HEK293 (cell line): ENCODE measurements at regions not wholly inside any gene's neighbourhood (a gene's known extent, or its start where the extent isn't known, plus 50 kb on each side); places are given as distances from the start of the nearest gene placed in this dataset.

Source experiments
- CTCF ChIA-PET: fragments of 350-600 bp; formaldehyde crosslinking; extraction: SDS; loops from one replicate; lab custom pipeline; 2021; ENCODE audit warnings: antibody characterized with exemption; lab: Yijun Ruan, JAX
- POLR2A ChIA-PET: fragments of 300-600 bp; formaldehyde crosslinking; extraction: SDS; loops from one replicate; lab custom pipeline; 2020; ENCODE audit warnings: antibody characterized with exemption, inconsistent platforms; lab: Yijun Ruan, JAX
- H3K27ac ChIP-seq: fragments of 200-500 bp; sonication (Bioruptor generic); 2 replicates; pipeline ENCODE4 v1.5.1; 2014; ENCODE audit warnings: low read depth, low read length, control low read depth, inconsistent platforms; ENCODE audit errors: extremely low read depth
- H3K36me3 ChIP-seq, 2 experiments: fragments of 200-500 bp in 1 of 2; sonication (Bioruptor generic) in 1 of 2; 1 replicate in 1 of 2; 2 replicates in 1 of 2; pipeline ENCODE4 v1.5.1; 2014 to 2017; ENCODE audit warnings: inconsistent platforms in 2 of 2, low read length in 2 of 2; ENCODE audit not compliant: control insufficient read depth in 2 of 2, insufficient read depth in 1 of 2
- H3K4me1 ChIP-seq: fragments of 200-500 bp; sonication (Bioruptor generic); 2 replicates; pipeline ENCODE4 v1.5.1; 2014; ENCODE audit warnings: mild to moderate bottlenecking, low read length, inconsistent platforms; ENCODE audit not compliant: control insufficient read depth, insufficient read depth
- H3K4me3 ChIP-seq: 2 replicates; pipeline ENCODE4 v1.5.1; 2011; ENCODE audit warnings: low read depth, mild to moderate bottlenecking, control low read depth, low read length, moderate library complexity
- H3K9me3 ChIP-seq: fragments of 200-500 bp; sonication (Bioruptor generic); 2 replicates; pipeline ENCODE4 v1.5.1; 2014; ENCODE audit warnings: low read depth, low read length, inconsistent platforms; ENCODE audit not compliant: control insufficient read depth, insufficient read depth
- HOXD13 ChIP-seq: sonication (generic); formaldehyde crosslinking; IDR thresholded peaks from 2 replicates; pipeline ENCODE4 v1.8.0; 2022; ENCODE audit warnings: missing genetic modification reagents, borderline replicate concordance
- KLF16 ChIP-seq: fragments of 450-650 bp; formaldehyde crosslinking; IDR thresholded peaks from 2 replicates; pipeline ENCODE4 v1.5.1; 2017; ENCODE audit warnings: missing biosample characterization, missing genetic modification characterization
- OSR2 ChIP-seq: fragments of 450-650 bp; formaldehyde crosslinking; IDR thresholded peaks from 2 replicates; pipeline ENCODE4 v1.5.1; 2016; ENCODE audit warnings: missing biosample characterization, missing genetic modification characterization
- PATZ1 ChIP-seq: fragments of 450-650 bp; formaldehyde crosslinking; IDR thresholded peaks from 2 replicates; pipeline ENCODE4 v1.5.1; 2016; ENCODE audit warnings: missing biosample characterization, missing genetic modification characterization
- PBX3 ChIP-seq: sonication (generic); formaldehyde crosslinking; IDR thresholded peaks from 2 replicates; pipeline ENCODE4 v1.8.1; 2022; ENCODE audit warnings: mild to moderate bottlenecking, moderate library complexity, missing genetic modification reagents
- PRDM4 ChIP-seq: fragments of 450-650 bp; formaldehyde crosslinking; IDR thresholded peaks from 2 replicates; pipeline ENCODE4 v1.5.1; 2017; ENCODE audit warnings: missing biosample characterization, missing genetic modification characterization
- TRIM28 ChIP-seq: IDR thresholded peaks from 2 replicates; pipeline ENCODE4 v1.6.1; 2011; ENCODE audit warnings: low read length, control low read depth, borderline replicate concordance
- ZBTB21 ChIP-seq: fragments of 450-650 bp; formaldehyde crosslinking; IDR thresholded peaks from 2 replicates; pipeline ENCODE4 v1.5.1; 2017; ENCODE audit warnings: missing biosample characterization, missing genetic modification characterization
- ZFHX2 ChIP-seq: fragments of 450-650 bp; formaldehyde crosslinking; conservative IDR thresholded peaks from 2 replicates; pipeline ENCODE4 v1.5.1; 2016; ENCODE audit warnings: missing biosample characterization, missing genetic modification characterization
- ZFP3 ChIP-seq: fragments of 450-650 bp; formaldehyde crosslinking; IDR thresholded peaks from 2 replicates; pipeline ENCODE4 v1.5.1; 2016; ENCODE audit warnings: low read depth, missing biosample characterization, missing genetic modification characterization
- ZNF121 ChIP-seq: fragments of 450-650 bp; formaldehyde crosslinking; IDR thresholded peaks from 2 replicates; pipeline ENCODE4 v1.5.1; 2016; ENCODE audit warnings: missing biosample characterization, missing genetic modification characterization
- ZNF23 ChIP-seq: fragments of 450-650 bp; formaldehyde crosslinking; IDR thresholded peaks from 2 replicates; pipeline ENCODE4 v1.5.1; 2016; ENCODE audit warnings: missing biosample characterization, missing genetic modification characterization, borderline replicate concordance
- ZNF248 ChIP-seq: fragments of 450-650 bp; formaldehyde crosslinking; IDR thresholded peaks from 2 replicates; pipeline ENCODE4 v1.5.1; 2017; ENCODE audit warnings: missing biosample characterization, missing genetic modification characterization
- ZNF335 ChIP-seq: fragments of 450-650 bp; formaldehyde crosslinking; conservative IDR thresholded peaks from 2 replicates; pipeline ENCODE4 v1.5.1; 2016; ENCODE audit warnings: missing biosample characterization, missing genetic modification characterization
- ZNF426 ChIP-seq: fragments of 450-650 bp; formaldehyde crosslinking; IDR thresholded peaks from 2 replicates; pipeline ENCODE4 v1.5.1; 2017; ENCODE audit warnings: missing biosample characterization, missing genetic modification characterization, mild to moderate bottlenecking, inconsistent platforms, moderate library complexity
- ZNF560 ChIP-seq: fragments of 450-650 bp; formaldehyde crosslinking; IDR thresholded peaks from 2 replicates; pipeline ENCODE4 v1.5.1; 2017; ENCODE audit warnings: missing biosample characterization, missing genetic modification characterization, borderline replicate concordance
- ZNF580 ChIP-seq: fragments of 450-650 bp; formaldehyde crosslinking; IDR thresholded peaks from 2 replicates; pipeline ENCODE4 v1.5.1; 2016; ENCODE audit warnings: missing biosample characterization, missing genetic modification characterization
- ZNF600 ChIP-seq: fragments of 450-650 bp; formaldehyde crosslinking; IDR thresholded peaks from 2 replicates; pipeline ENCODE4 v1.5.1; 2016; ENCODE audit warnings: missing biosample characterization, missing genetic modification characterization
- ZNF621 ChIP-seq: fragments of 450-650 bp; formaldehyde crosslinking; IDR thresholded peaks from 2 replicates; pipeline ENCODE4 v1.5.1; 2017; ENCODE audit warnings: missing biosample characterization, missing genetic modification characterization
- ZNF660 ChIP-seq: fragments of 450-650 bp; IDR thresholded peaks from 2 replicates; pipeline ENCODE4 v1.5.1; 2018; ENCODE audit warnings: missing biosample characterization, mild to moderate bottlenecking, missing genetic modification characterization
- ZNF692 ChIP-seq: fragments of 450-650 bp; formaldehyde crosslinking; IDR thresholded peaks from 2 replicates; pipeline ENCODE4 v1.5.1; 2016; ENCODE audit warnings: missing biosample characterization, missing genetic modification characterization
- ZNF785 ChIP-seq: fragments of 450-650 bp; formaldehyde crosslinking; IDR thresholded peaks from 2 replicates; pipeline ENCODE4 v1.5.1; 2016; ENCODE audit warnings: missing biosample characterization, missing genetic modification characterization
- ZNF792 ChIP-seq: fragments of 450-650 bp; formaldehyde crosslinking; IDR thresholded peaks from 2 replicates; pipeline ENCODE4 v1.5.1; 2016; ENCODE audit warnings: missing biosample characterization, missing genetic modification characterization
- ZNF837 ChIP-seq: fragments of 450-650 bp; formaldehyde crosslinking; IDR thresholded peaks from 2 replicates; pipeline ENCODE4 v1.5.1; 2016; ENCODE audit warnings: missing biosample characterization, missing genetic modification characterization
- ZSCAN23 ChIP-seq: fragments of 450-650 bp; formaldehyde crosslinking; IDR thresholded peaks from 2 replicates; pipeline ENCODE4 v1.5.1; 2016; ENCODE audit warnings: missing biosample characterization, missing genetic modification characterization

- no peaks in the 10 kb centered on the region for H3K4me1 ChIP-seq
- no peak overlapping the region for H3K27ac ChIP-seq
- CTCF ChIA-PET, result no interaction called here
These were observed 718.2 kb downstream of the SEMA5A start for GRCh38 chr5:8827696-8828095.

GRCh38 chr5:8828596-8829322 is 717.1 kb downstream of the SEMA5A start:
- no peak overlapping the region for H3K27ac ChIP-seq
- POLR2A ChIA-PET, result no interaction called here

More at GRCh38 chr5:8827696-8828095, 718.2 kb downstream of the SEMA5A start:
- no peaks in the 10 kb centered on the region for H3K36me3 ChIP-seq
- no peak overlapping the region for H3K4me3 ChIP-seq
- no peak for TF ChIP-seq PBX3
- TF ChIP-seq ZNF335 (tag by site-specific recombination), result no peak
- TF ChIP-seq ZNF560 (tag by site-specific recombination), result no peak
- no peak for TF ChIP-seq ZNF785 (tag by site-specific recombination)
- TF ChIP-seq PRDM4 (tag by site-specific recombination), result no peak
- TF ChIP-seq ZNF792 (tag by site-specific recombination), result no peak
- no peak for TF ChIP-seq HOXD13 (CRISPR knock-in tag)
- no peak for TF ChIP-seq TRIM28
- no peak for TF ChIP-seq ZNF23 (tag by site-specific recombination)
- TF ChIP-seq KLF16, result no peak
- no peak for TF ChIP-seq ZBTB21 (tag by site-specific recombination)
- no peak for TF ChIP-seq ZNF580
- TF ChIP-seq ZNF600 (tag by site-specific recombination), result no peak
- no peak for TF ChIP-seq ZFP3
- no peak for TF ChIP-seq OSR2 (tag by site-specific recombination)
- no peak for TF ChIP-seq ZNF660 (tag by site-specific recombination)
- no peak for TF ChIP-seq ZNF426 (tag by site-specific recombination)
- no peak for TF ChIP-seq ZNF692
- POLR2A ChIA-PET, result no interaction called here
- no peaks in the 10 kb centered on the region for H3K9me3 ChIP-seq

More at GRCh38 chr5:8828596-8829322, 717.1 kb downstream of the SEMA5A start:
- H3K4me3 ChIP-seq, result no peak overlapping the region
- no peaks in the 10 kb centered on the region for H3K4me1 ChIP-seq
- CTCF ChIA-PET, result no interaction called here
- H3K9me3 ChIP-seq, result no peaks in the 10 kb centered on the region
- TF ChIP-seq ZSCAN23 (no peak), ZNF121 (tag by site-specific recombination) (no peak), ZFHX2 (tag by site-specific recombination) (no peak), PATZ1 (no peak), ZNF248 (tag by site-specific recombination) (no peak), ZNF621 (no peak), ZNF837 (tag by site-specific recombination) (no peak)
- H3K36me3 ChIP-seq, result no peaks in the 10 kb centered on the region
